H1 (cell line): ENCODE measurements at regions not wholly inside any gene's neighbourhood (a gene's known extent, or its start where the extent isn't known, plus 50 kb on each side); places are given as distances from the start of the nearest gene placed in this dataset.

Experiments used
- CTCF ChIA-PET: fragments of 300-600 bp; sonication (Branson Sonifier 250); formaldehyde crosslinking; loops from one replicate; lab custom pipeline; 2021; ENCODE audit not compliant: partially characterized antibody; lab: Charles Lee
- POLR2A ChIA-PET: fragments of 300-600 bp; sonication (Branson Sonifier 250); formaldehyde crosslinking; loops from one replicate; lab custom pipeline; 2021; ENCODE audit warnings: inconsistent platforms; ENCODE audit not compliant: partially characterized antibody; lab: Charles Lee
- DNase-seq, 2 experiments: peaks; one replicate each; pipeline versions ENCODE4 v3.0.0 to v3.0.0-alpha.2; 2010 to 2022; ENCODE audit warnings: low spot score in 2 of 2, low read depth in 1 of 2, mixed read lengths in 1 of 2
- FAIRE-seq: peaks from 2 replicates; lab custom pipeline; 2011; peaks lifted over from hg19 to GRCh38; lab: Jason Lieb, UNC
- H2AFZ ChIP-seq: 2 replicates; pipeline ENCODE4 v1.8.1; 2012; ENCODE audit warnings: low read length, inconsistent platforms
- H2AK5ac ChIP-seq: 2 replicates; pipeline ENCODE4 v1.6.1; 2013; ENCODE audit warnings: low read depth, low read length
- H2BK120ac ChIP-seq: replicated peaks from 2 replicates; pipeline ENCODE3; 2013; ENCODE audit warnings: low read depth, low read length, inconsistent platforms
- H2BK12ac ChIP-seq: 2 replicates; pipeline ENCODE4 v1.6.1; 2013; ENCODE audit warnings: low read depth, low read length
- H2BK15ac ChIP-seq: 2 replicates; pipeline ENCODE4 v1.6.1; 2013; ENCODE audit warnings: low read length
- H2BK20ac ChIP-seq: 2 replicates; pipeline ENCODE4 v1.6.1; 2013; ENCODE audit warnings: low read length
- H2BK5ac ChIP-seq: 2 replicates; pipeline ENCODE4 v1.6.1; 2013; ENCODE audit warnings: low read depth, low read length
- H3K14ac ChIP-seq: 2 replicates; pipeline ENCODE4 v1.6.1; 2013; ENCODE audit warnings: inconsistent platforms; ENCODE audit not compliant: insufficient read length
- H3K18ac ChIP-seq: 2 replicates; pipeline ENCODE4 v1.6.1; 2013; ENCODE audit warnings: low read length; ENCODE audit errors: extremely low read depth
- H3K23ac ChIP-seq: 2 replicates; pipeline ENCODE4 v1.6.1; 2013; ENCODE audit warnings: inconsistent platforms; ENCODE audit not compliant: insufficient read length
- H3K23me2 ChIP-seq: 2 replicates; pipeline ENCODE4 v1.6.1; 2013; ENCODE audit warnings: low read depth, low read length
- H3K27ac ChIP-seq: 2 replicates; pipeline ENCODE4 v1.6.1; 2011; ENCODE audit warnings: low read depth, low read length, inconsistent platforms
- H3K27me3 ChIP-seq, 4 experiments: replicated peaks in 1 of 4; 1 replicate in 1 of 4; 2 replicates in 3 of 4; pipeline versions ENCODE4 v1.6.1 to v1.8.1; 2011 to 2013; ENCODE audit warnings: low read length in 3 of 4, mild to moderate bottlenecking in 3 of 4, inconsistent platforms in 2 of 4, mixed read lengths in 2 of 4, moderate library complexity in 1 of 4; ENCODE audit not compliant: control insufficient read depth in 3 of 4, insufficient read depth in 3 of 4; ENCODE audit errors: extremely low read depth in 1 of 4
- H3K36me3 ChIP-seq, 4 experiments: 2 replicates each; pipeline versions ENCODE4 v1.6.1 to v1.8.1; 2011 to 2013; ENCODE audit warnings: mild to moderate bottlenecking in 4 of 4, low read length in 3 of 4, moderate library complexity in 2 of 4, control low read depth in 1 of 4, inconsistent platforms in 1 of 4; ENCODE audit not compliant: insufficient read depth in 4 of 4, control insufficient read depth in 2 of 4
- H3K4ac ChIP-seq: replicated peaks from 2 replicates; pipeline ENCODE3; 2013; ENCODE audit warnings: low read length, low read depth, mixed read lengths, inconsistent platforms; ENCODE audit not compliant: insufficient read length
- H3K4me1 ChIP-seq, 4 experiments: replicated peaks in 1 of 4; 1 replicate in 1 of 4; 2 replicates in 3 of 4; pipeline versions ENCODE4 v1.6.1 to v1.8.1; 2011 to 2013; ENCODE audit warnings: low read length in 3 of 4, inconsistent platforms in 2 of 4, mixed read lengths in 1 of 4; ENCODE audit not compliant: insufficient read depth in 4 of 4, control insufficient read depth in 3 of 4
- H3K4me2 ChIP-seq, 2 experiments: 2 replicates each; pipeline versions ENCODE4 v1.6.1 to v1.8.1; 2011 to 2013; ENCODE audit warnings: low read depth in 2 of 2, low read length in 2 of 2, control low read depth in 1 of 2, inconsistent platforms in 1 of 2, mild to moderate bottlenecking in 1 of 2; ENCODE audit not compliant: insufficient read depth in 1 of 2
- H3K4me3 ChIP-seq, 4 experiments: fragments of 200-600, 300-600 bp in 1 of 4; sonication (generic), shearing (Covaris generic), sonication (Bioruptor Twin) in 1 of 4; 2 replicates each; pipeline versions ENCODE4 v1.5.1 to v1.8.1; 2011 to 2016; ENCODE audit warnings: low read length in 4 of 4, low read depth in 3 of 4, control low read depth in 2 of 4, inconsistent platforms in 2 of 4, mild to moderate bottlenecking in 2 of 4, mixed read lengths in 1 of 4, moderate library complexity in 1 of 4; ENCODE audit not compliant: insufficient read depth in 2 of 4; ENCODE audit errors: extremely low read depth in 1 of 4
- H3K56ac ChIP-seq: replicated peaks from 2 replicates; pipeline ENCODE3; 2013; ENCODE audit warnings: low read depth, mild to moderate bottlenecking, mixed read lengths, low read length, inconsistent platforms; ENCODE audit not compliant: insufficient read length
- H3K79me1 ChIP-seq: 2 replicates; pipeline ENCODE4 v1.6.1; 2013; ENCODE audit warnings: low read depth, low read length, control low read depth
- H3K79me2 ChIP-seq, 2 experiments: 2 replicates each; pipeline versions ENCODE4 v1.6.1 to v1.8.1; 2012 to 2013; ENCODE audit warnings: low read length in 2 of 2, mild to moderate bottlenecking in 2 of 2, inconsistent platforms in 1 of 2; ENCODE audit not compliant: insufficient read depth in 2 of 2, control insufficient read depth in 1 of 2
- H3K9ac ChIP-seq, 4 experiments: replicated peaks in 1 of 4; 1 replicate in 1 of 4; 2 replicates in 3 of 4; pipeline versions ENCODE4 v1.6.1 to v1.8.1; 2011 to 2013; ENCODE audit warnings: low read depth in 3 of 4, low read length in 3 of 4, control low read depth in 2 of 4, mild to moderate bottlenecking in 2 of 4, moderate library complexity in 2 of 4, inconsistent platforms in 1 of 4; ENCODE audit errors: extremely low read depth in 1 of 4
- H3K9me3 ChIP-seq, 2 experiments: 2 replicates each; pipeline versions ENCODE4 v1.6.1 to v1.8.1; 2012 to 2013; ENCODE audit warnings: mild to moderate bottlenecking in 2 of 2, moderate library complexity in 2 of 2, control low read depth in 1 of 2, inconsistent platforms in 1 of 2, low read depth in 1 of 2, low read length in 1 of 2, mixed read lengths in 1 of 2; ENCODE audit not compliant: insufficient read depth in 2 of 2
- H4K20me1 ChIP-seq, 2 experiments: replicated peaks in 1 of 2; 2 replicates each; pipeline versions ENCODE3 to v1.8.1; 2011 to 2013; ENCODE audit warnings: inconsistent platforms in 2 of 2, low read length in 2 of 2, mild to moderate bottlenecking in 1 of 2; ENCODE audit not compliant: insufficient read depth in 2 of 2, control insufficient read depth in 1 of 2
- H4K5ac ChIP-seq: 2 replicates; pipeline ENCODE4 v1.6.1; 2013; ENCODE audit warnings: low read length, low read depth, mixed read lengths, inconsistent platforms; ENCODE audit not compliant: insufficient read length
- H4K8ac ChIP-seq: 2 replicates; pipeline ENCODE4 v1.8.0; 2013; ENCODE audit warnings: mild to moderate bottlenecking, moderate library complexity, low read length, inconsistent platforms; ENCODE audit not compliant: insufficient read depth; ENCODE audit errors: extremely low read depth
- H4K91ac ChIP-seq: replicated peaks from 2 replicates; pipeline ENCODE3; 2013; ENCODE audit warnings: low read length, mixed read lengths, inconsistent platforms; ENCODE audit not compliant: insufficient read length
- CBX8 ChIP-seq: fragments of 300-800, 300-1000 bp; sonication (generic); IDR thresholded peaks from 2 replicates; pipeline ENCODE4 v1.7.1; 2016; ENCODE audit warnings: low read depth, low read length, borderline replicate concordance
- CEBPB ChIP-seq: IDR thresholded peaks from 2 replicates; pipeline ENCODE4 v1.6.1; 2012; ENCODE audit warnings: low read depth, low read length
- EP300 ChIP-seq, 2 experiments: IDR thresholded peaks; 1 replicate in 1 of 2; 2 replicates in 1 of 2; pipeline ENCODE4 v1.6.1; 2011 to 2012; ENCODE audit warnings: low read depth in 2 of 2, low read length in 2 of 2, mild to moderate bottlenecking in 2 of 2, borderline replicate concordance in 1 of 2, inconsistent platforms in 1 of 2, moderate library complexity in 1 of 2
- JUN ChIP-seq: IDR thresholded peaks from 2 replicates; pipeline ENCODE4 v1.6.1; 2011; ENCODE audit warnings: low read depth, mild to moderate bottlenecking, improper control_type of control experiment, low read length
- JUND ChIP-seq: IDR thresholded peaks from 2 replicates; pipeline ENCODE4 v1.6.1; 2011; ENCODE audit warnings: mild to moderate bottlenecking, improper control_type of control experiment, low read length
- MAFK ChIP-seq: IDR thresholded peaks from 2 replicates; pipeline ENCODE4 v1.6.1; 2012; ENCODE audit warnings: low read depth, mild to moderate bottlenecking, improper control_type of control experiment, low read length
- MAX ChIP-seq: IDR thresholded peaks from 2 replicates; pipeline ENCODE4 v1.6.1; 2012; ENCODE audit warnings: inconsistent platforms
- POLR2A ChIP-seq, 2 experiments: IDR thresholded peaks; 1 replicate in 1 of 2; 2 replicates in 1 of 2; pipeline ENCODE4 v1.6.1; 2011; ENCODE audit warnings: low read depth in 2 of 2, low read length in 2 of 2, mild to moderate bottlenecking in 2 of 2; ENCODE audit errors: control extremely low read depth in 1 of 2
- POLR2AphosphoS5 ChIP-seq: IDR thresholded peaks from 2 replicates; pipeline ENCODE4 v1.6.1; 2011; ENCODE audit warnings: low read depth, low read length
- RNF2 ChIP-seq: fragments of 200-900, 300-1000 bp; sonication (generic); IDR thresholded peaks from 2 replicates; pipeline ENCODE4 v1.7.1; 2016; ENCODE audit warnings: borderline replicate concordance, low read depth, mild to moderate bottlenecking, antibody characterized with exemption, low read length; ENCODE audit not compliant: poor library complexity, severe bottlenecking; ENCODE audit errors: missing control alignments
- RXRA ChIP-seq: IDR thresholded peaks from 2 replicates; pipeline ENCODE4 v1.6.1; 2011; ENCODE audit warnings: low read depth, mild to moderate bottlenecking, low read length, moderate library complexity; ENCODE audit not compliant: insufficient read depth
- SIX5 ChIP-seq: IDR thresholded peaks from 2 replicates; pipeline ENCODE4 v1.6.1; 2011; ENCODE audit warnings: mild to moderate bottlenecking, low read depth, low read length
- SP4 ChIP-seq: IDR thresholded peaks from 2 replicates; pipeline ENCODE4 v1.6.1; 2012; ENCODE audit warnings: low read length, inconsistent platforms
- TAF7 ChIP-seq: optimal IDR thresholded peaks from 2 replicates; pipeline ENCODE3; 2011; ENCODE audit warnings: low read depth, mild to moderate bottlenecking, inconsistent platforms, low read length, moderate library complexity, borderline replicate concordance
- WGBS, 2 experiments: shearing (Covaris generic) in 1 of 2; methylation state at CpG; one replicate each; pipeline versions ENCODE4 v1.1.6 to v1.1.7; 2013 to 2015; ENCODE audit warnings: low lambda C conversion rate in 2 of 2, mixed read lengths in 2 of 2, inconsistent platforms in 1 of 2, low coverage in 1 of 2, missing lambda C conversion rate in 1 of 2; ENCODE audit not compliant: insufficient replicate concordance in 2 of 2, insufficient coverage in 1 of 2, insufficient read length in 1 of 2; ENCODE audit errors: extremely low coverage in 1 of 2, missing lambda C conversion rate in 1 of 2; 5-methylcytosine and 5-hydroxymethylcytosine counted together

DNA sequence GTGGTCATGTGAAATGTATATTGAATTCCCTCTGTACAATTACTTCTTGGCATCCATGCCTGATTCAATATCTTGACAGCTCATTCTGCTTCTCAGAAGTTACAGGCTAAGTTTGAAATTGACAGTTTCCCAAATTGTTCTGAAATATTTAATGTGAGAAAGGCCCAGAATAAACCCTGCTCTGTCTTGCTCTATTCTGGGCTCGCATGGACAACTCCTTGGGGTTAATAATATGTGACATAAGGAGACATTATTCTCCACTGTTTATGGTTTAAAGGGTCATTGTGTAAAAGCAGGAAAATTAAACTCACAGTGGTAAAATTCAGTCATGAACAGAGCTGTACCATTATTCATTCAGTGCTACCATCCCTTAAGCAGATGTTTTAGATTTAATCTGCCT lies 160.7 kb upstream of the CNTNAP5 start:
- H3K14ac ChIP-seq: no peak overlapping the region
- no peak overlapping the region for H4K91ac ChIP-seq
- 100% methylated on average over 1 of the region's 1 CpG; no CpG with 5 or more reads in 1 of the 2 experiments for WGBS, 2 experiments
- H3K56ac ChIP-seq: no peak overlapping the region
- H3K4me3 ChIP-seq: no peak overlapping the region
- H3K27me3 ChIP-seq: no peaks in the 10 kb centered on the region
- H3K27ac ChIP-seq: no peak overlapping the region
- no peak overlapping the region for H4K5ac ChIP-seq
- TF ChIP-seq TAF7 (no peak), RXRA (no peak), MAFK (no peak), JUN (no peak), EP300 (IDR thresholded peaks at IDR 0.05; ENCODE audit: borderline replicate concordance in 1 of 2, low read depth in 2 of 2, low read length in 2 of 2) (no peak), JUND (no peak), RNF2 (no peak), POLR2AphosphoS5 (no peak), CBX8 (no peak), POLR2A (IDR thresholded peaks at IDR 0.05; ENCODE audit: control extremely low read depth in 1 of 2, low read depth in 2 of 2, low read length in 2 of 2) (no peak), SP4 (no peak), SIX5 (no peak), CEBPB (no peak), MAX (no peak)
- no peaks in the 10 kb centered on the region for H3K79me1 ChIP-seq
- H3K9ac ChIP-seq: no peak overlapping the region
- no peaks in the 10 kb centered on the region for H3K4me1 ChIP-seq
- no peaks in the 10 kb centered on the region for H4K20me1 ChIP-seq
- H3K23me2 ChIP-seq: no peaks in the 10 kb centered on the region
- FAIRE-seq (no peak), DNase-seq (no peak)
- H4K8ac ChIP-seq: no peak overlapping the region
- CTCF ChIA-PET: interaction anchor here (1.3 kb wide), 1 partner anchor 144 kb away, joined by 3 read pairs; no protein-coding TSS in a partner anchor
- H3K36me3 ChIP-seq: no peaks in the 10 kb centered on the region
- no peak overlapping the region for H2AK5ac ChIP-seq
- no peak overlapping the region for H3K18ac ChIP-seq
- POLR2A ChIA-PET: no interaction called here
- H3K4ac ChIP-seq: no peak overlapping the region
- H2AFZ ChIP-seq: no peak overlapping the region
- H2BK120ac ChIP-seq: no peak overlapping the region
- no peak overlapping the region for H2BK12ac ChIP-seq
- no peaks in the 10 kb centered on the region for H3K79me2 ChIP-seq
- H2BK5ac ChIP-seq: no peak overlapping the region
- H3K9me3 ChIP-seq: 0 out of 4 replicates have a peak, but pooled peaks cover 0 to 4% of the 10 kb centered on the region in 2 experiments
- H3K23ac ChIP-seq: no peak overlapping the region
- no peak overlapping the region for H2BK20ac ChIP-seq
- no peak overlapping the region for H3K4me2 ChIP-seq
- H2BK15ac ChIP-seq: no peak overlapping the region
